HG02678 (cell line): ENCODE measurements at regions not wholly inside any gene's neighbourhood (a gene's known extent, or its start where the extent isn't known, plus 50 kb on each side); places are given as distances from the start of the nearest gene placed in this dataset.

Experiments
- ATAC-seq: cut with Tn5 transposase; IDR thresholded peaks from one replicate; pipeline ENCODE4 v1.9.1; 2021; ENCODE audit warnings: mild to moderate bottlenecking, moderate library complexity; ENCODE audit not compliant: unreplicated experiment

DNA sequence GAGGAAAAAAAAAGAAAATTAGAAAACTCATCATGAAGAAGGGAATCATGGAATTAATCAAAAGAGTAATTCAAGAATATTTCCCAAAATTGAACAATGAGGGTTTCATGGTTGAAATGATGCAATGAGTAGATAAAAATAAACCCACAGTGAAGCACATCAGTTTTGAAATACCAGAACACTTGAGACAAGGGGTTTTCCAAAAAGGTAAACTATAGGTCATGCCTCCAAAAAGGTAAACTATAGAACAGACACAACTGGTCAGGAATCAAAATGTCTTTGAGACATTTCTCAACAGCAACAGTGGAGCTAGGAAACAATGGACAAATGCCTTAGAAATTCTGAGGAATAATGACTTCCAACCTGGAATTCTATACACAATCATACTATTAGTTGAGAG, 60.2 kb upstream of the PCSK5 start:
- ATAC-seq, result no peak

GRCh38 chr9:75833778-75834177, 56.7 kb upstream of the PCSK5 start:
- no peak for ATAC-seq

GRCh38 chr9:75834878-75835277, 55.6 kb upstream of the PCSK5 start:
- ATAC-seq, result no peak
